Astrocyte of the hippocampus (primary cell): ENCODE measurements at regions not wholly inside any gene's neighbourhood (a gene's known extent, or its start where the extent isn't known, plus 50 kb on each side); places are given as distances from the start of the nearest gene placed in this dataset.
A peak's percentile ranks its signal among the peaks of the same experiment; 100 is the strongest.

Experiments
- DNase-seq: peaks from one replicate; pipeline ENCODE4 v3.0.0; 2011; ENCODE audit warnings: low read depth, low spot score

DNA sequence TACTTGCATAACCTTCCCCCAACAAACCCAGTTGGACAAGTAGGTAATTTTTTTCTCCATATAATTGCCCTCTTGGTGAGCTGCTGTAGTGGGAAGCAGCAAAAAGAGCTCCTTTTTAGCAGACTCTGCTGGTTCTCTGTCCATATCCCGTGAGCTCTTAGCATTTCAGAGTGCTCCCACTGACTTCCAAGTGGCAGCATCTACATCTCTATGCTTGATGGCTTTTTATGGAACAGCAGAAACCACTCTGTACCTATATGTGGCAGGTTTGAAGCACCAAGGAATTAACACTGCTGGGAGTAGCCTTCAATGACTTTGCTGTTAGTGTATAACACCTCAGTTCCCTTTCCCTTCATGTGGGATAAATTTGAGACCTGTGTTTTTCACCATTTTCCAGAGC, 168.4 kb upstream of the NHS start:
- no peak for DNase-seq

GRCh38 chrX:17214962-17215361, 160.0 kb upstream of the NHS start:
- DNase-seq: peak; percentile 33

DNA sequence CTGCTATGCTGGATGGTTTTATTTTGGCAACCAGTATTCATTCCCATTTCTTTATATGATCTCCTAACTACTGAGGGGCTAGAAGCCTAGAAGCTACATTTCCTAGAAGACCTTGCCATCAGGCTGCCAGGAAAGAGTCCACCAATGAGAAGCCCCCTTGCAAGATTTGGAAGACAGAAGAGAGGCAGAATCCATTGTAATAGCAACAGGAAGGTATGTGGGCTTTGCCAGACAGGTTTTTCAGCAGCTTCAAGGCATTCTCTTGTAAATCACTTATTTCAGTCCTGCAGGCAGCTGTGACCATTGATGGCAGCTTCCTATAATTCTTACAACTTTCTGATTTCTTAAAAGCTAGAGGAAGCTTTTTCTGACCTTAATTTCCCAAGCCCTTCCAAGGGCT, 148.3 kb upstream of the NHS start:
- no peak for DNase-seq

DNA sequence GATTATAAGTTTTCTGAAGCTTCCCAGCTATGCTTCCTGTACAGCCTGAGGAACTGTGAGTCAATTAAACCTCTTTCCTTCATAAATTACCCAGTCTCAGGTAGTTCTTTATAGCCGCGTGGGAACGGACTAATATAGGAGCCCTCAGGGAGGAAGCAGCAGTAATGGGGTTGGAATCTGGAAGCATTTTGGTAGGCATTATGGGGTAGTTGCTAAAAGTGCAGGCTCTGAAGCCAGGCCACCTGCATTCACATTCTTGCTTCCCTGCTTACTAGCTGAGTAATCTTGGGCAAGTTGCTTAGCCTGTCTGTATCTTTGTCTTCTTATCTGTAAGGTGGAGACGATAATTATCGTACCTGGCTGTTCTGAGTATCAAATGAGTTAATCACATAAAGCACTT, 137.9 kb upstream of the NHS start:
- no peak for DNase-seq

- DNase-seq: peak; percentile 69
Measured at GRCh38 chrX:17242470-17242869, 132.5 kb upstream of the NHS start.

GRCh38 chrX:17247144-17247543, 127.9 kb upstream of the NHS start:
- DNase-seq: no peak

DNA sequence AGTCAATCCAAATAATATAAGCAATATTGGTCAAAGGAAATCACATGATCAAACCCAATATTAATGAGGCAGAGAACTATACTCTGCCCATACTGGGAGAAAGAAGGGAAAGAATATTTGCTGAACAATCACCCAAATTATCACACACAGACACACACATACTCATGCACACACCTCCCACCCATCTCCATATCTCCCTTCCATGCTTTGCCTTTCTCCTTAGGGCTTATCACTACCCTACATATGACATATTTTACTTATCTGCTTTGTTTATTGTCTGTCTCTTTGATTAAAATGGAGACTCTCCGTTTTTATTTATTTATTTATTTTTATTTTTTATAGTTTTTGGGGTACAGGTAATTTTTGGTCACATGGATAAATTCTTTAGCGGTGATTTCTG, 112.9 kb upstream of the NHS start:
- no peak for DNase-seq

- DNase-seq: no peak
Measured at GRCh38 chrX:17266136-17266535, 108.9 kb upstream of the NHS start.

GRCh38 chrX:17278961-17279360, 96.0 kb upstream of the NHS start:
- DNase-seq: no peak

GRCh38 chrX:17285983-17286382, 89.0 kb upstream of the NHS start:
- no peak for DNase-seq

- DNase-seq: peak; percentile 39
Measured at GRCh38 chrX:17291171-17291900, 83.7 kb upstream of the NHS start.

DNA sequence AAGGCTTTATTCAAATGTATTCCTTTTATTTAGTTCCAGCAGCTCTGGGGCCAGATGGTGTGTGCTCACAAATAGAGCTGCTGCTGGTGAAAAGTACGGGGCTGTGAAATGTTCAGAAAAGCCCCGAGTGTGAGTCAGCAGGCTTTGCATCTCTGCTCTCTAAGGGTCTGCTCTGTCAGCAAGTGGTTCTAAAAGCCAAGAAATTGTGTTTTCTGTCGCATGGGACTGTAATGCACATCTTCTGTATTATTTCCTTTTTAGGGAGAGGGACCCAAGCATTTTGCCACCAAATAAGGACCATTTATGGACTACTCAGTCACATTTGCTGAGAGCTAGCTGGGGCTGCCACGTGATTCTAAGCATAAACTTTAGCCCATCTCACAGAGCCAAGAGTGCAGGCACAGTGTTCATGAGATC, 82.9 kb upstream of the NHS start:
- DNase-seq: peak; percentile 61

DNA sequence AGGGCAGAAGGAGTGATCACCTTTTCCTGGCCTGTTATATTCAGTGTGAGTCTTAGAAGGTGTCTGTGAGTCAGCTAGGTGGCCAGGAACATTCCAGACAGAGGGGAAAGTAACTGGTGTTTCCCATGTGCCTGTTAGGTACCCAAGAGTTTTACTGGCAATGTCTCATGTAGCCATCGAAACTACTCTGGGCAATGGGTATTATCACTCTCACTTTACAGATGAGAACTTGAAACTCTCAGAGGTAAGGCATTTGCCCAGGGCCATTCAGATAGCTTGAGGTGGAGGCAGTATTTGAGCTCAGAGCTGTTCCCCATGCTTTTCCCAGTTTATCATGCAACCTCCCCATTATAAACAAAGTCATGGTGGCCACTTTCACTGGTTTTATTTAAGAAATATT, 80.4 kb upstream of the NHS start:
- DNase-seq: no peak

GRCh38 chrX:17295791-17296190, 79.2 kb upstream of the NHS start:
- DNase-seq: no peak

- no peak for DNase-seq
Measured at GRCh38 chrX:17298564-17298963, 76.4 kb upstream of the NHS start.

GRCh38 chrX:17299206-17299605, 75.8 kb upstream of the NHS start:
- DNase-seq: no peak

GRCh38 chrX:17323397-17323796, 51.6 kb upstream of the NHS start:
- DNase-seq: no peak
